GM12872 (cell line): ENCODE measurements at regions not wholly inside any gene's neighbourhood (a gene's known extent, or its start where the extent isn't known, plus 50 kb on each side); places are given as distances from the start of the nearest gene placed in this dataset.

Experiments
- CTCF ChIP-seq: IDR thresholded peaks from 3 replicates; pipeline ENCODE4 v1.5.1; 2011; ENCODE audit warnings: low read depth, mild to moderate bottlenecking, low read length, moderate library complexity; ENCODE audit not compliant: insufficient read depth

DNA sequence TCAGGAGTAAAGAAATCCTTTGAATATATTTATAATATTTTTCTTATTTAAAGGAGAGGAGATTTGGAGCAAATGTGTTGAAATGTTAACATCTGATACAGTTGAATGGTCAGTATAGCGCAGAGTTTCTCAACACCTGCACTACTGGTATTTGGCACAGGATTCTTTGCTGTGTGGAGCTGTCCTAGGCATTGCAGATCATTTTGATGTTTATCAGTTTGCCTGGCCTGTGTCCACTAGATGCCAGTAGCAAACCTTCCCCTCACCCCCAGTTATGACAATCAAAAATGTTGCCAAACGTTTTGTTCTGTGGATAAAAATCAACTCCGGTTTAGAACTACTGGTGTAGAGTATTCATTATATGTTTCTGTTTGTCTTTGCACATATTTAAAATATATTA, 765.3 kb upstream of the SLIT2 start:
- TF ChIP-seq CTCF, result no peak

DNA sequence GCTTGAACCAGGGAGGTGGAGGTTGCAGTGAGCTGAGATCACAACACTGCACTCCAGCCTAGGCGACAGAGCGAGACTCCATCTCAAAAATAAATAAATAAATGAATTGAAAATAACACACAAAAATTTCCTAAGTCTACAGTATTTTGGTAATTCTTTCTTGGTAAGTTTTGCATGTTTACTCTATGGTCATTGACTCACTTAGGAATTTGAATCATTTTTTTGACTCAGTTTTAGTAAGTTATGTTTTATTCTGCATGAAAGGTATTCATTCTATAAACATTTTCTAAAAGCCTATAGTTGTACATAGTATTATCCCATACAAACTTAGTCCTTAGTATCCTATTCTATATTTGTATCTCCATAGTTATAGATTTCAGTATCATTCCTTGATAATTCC, 772.9 kb upstream of the SLIT2 start:
- TF ChIP-seq CTCF, result no peak

DNA sequence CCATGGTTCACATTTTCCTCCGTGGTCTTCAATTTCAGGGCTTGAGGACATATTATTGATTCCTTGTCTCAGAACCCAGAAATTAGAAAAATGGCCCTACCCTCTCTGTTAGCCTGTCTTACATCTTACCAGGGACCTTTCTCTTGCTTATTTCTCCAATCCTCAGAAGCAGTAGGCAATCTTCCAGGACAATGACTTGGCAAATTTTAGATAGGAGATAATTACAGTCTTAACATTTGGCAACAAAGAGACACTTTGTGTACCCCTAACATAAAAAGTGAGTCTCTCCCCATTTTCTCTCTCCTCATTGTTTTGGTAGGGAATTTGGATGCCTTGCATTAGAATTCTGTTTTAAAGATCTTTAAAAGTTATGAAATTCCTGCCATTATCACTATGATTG, 778.1 kb upstream of the SLIT2 start:
- no peak for TF ChIP-seq CTCF

DNA sequence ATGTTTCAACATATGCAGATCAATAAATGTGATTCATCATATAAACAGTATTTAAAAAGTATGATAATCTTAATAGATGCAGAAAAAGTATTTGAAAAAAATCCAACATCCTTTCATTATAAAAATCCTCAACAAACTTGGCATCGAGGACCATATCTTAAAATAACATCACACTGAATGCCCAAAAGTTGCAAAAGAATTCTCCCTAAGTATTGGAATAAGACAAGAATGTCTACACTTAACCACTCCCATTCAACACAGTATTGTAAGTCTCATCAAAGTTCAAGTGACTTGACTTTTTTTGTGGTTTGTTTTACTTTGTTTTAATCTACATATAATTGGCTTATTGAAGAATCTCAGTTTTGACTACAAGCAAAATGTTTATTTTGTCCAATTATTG, 779.0 kb upstream of the SLIT2 start:
- no peak for TF ChIP-seq CTCF

- no peak for TF ChIP-seq CTCF
Observed at GRCh38 chr4:19462117-19462516, 789.6 kb upstream of the SLIT2 start.

DNA sequence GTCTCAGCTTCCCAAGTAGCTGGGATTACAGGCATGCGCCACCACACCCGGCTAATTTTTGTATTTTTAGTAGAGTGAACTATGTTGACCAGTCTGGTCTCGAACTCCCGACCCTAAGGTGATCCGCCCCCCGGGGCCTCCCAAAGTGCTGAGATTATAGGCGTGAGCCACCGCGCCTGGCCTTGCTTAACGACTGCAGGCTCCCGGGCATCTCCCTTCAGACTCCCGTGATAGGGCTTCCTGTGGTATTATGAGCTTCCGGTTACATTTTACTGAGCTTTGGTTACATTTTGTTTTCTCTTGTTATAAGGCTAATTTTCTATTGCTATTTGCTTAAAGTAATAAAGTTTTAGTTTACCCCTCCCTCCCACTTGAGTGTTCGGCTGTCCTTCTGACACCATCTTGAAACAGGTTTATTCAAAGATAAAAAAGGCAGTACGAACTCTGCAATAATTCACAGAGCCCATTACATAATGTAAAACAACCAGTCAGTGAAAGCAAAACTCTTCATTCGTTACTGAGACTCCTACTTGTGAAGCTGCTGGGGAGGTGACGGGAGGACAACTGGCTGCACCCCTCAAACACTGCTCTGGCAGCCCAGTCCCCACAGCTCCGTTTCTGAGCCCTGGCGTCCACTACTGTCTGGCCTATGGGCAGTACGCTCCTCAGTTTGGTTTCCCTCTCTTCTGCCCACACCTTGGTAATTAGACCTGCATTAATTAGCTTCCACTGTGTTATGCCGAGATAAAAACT, 795.7 kb upstream of the SLIT2 start:
- TF ChIP-seq CTCF, result no peak

GRCh38 chr4:19455196-19455595, 796.5 kb upstream of the SLIT2 start:
- no peak for TF ChIP-seq CTCF
